AG09309 (cell line): ENCODE measurements at regions not wholly inside any gene's neighbourhood (a gene's known extent, or its start where the extent isn't known, plus 50 kb on each side); places are given as distances from the start of the nearest gene placed in this dataset.

ENCODE experiments used
- DNase-seq: peaks from one replicate; pipeline ENCODE4 v3.0.0-alpha.2; 2010; ENCODE audit warnings: low read depth
- H3K4me3 ChIP-seq: 2 replicates; pipeline ENCODE4 v1.5.1; 2011; ENCODE audit warnings: mild to moderate bottlenecking, low read depth, low read length, moderate library complexity; ENCODE audit not compliant: control insufficient read depth
- TF ChIP-seq, protein P1 (sequence below): IDR thresholded peaks from 2 replicates; pipeline ENCODE4 v1.5.1; 2011; ENCODE audit warnings: mild to moderate bottlenecking, low read depth, low read length, inconsistent platforms; ENCODE audit not compliant: insufficient read depth, control insufficient read depth; ENCODE audit errors: missing control alignments

DNA sequence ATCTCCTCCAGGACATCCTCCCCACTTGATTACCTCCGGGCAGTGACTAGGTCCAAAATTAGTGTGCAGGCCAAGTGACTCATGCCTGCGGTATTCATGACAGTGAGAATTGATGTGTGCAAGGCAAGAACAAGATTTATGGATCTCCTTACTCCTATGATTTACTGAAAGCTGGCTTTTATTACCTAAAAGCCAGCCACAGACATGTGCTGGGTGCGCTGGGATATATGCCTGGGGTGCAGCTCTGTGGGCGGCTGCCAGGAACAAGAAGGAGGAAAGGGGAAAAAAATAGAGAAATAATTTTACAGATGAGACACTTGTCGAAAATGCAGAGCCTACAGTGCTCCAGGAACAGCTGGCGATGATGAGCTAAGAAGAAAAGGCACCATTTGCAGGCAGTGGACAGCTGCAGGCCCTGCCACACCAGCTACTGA is 359.3 kb downstream of the CMPK2 start:
- H3K4me3 ChIP-seq = no peak overlapping the region
- TF ChIP-seq, protein P1, sequence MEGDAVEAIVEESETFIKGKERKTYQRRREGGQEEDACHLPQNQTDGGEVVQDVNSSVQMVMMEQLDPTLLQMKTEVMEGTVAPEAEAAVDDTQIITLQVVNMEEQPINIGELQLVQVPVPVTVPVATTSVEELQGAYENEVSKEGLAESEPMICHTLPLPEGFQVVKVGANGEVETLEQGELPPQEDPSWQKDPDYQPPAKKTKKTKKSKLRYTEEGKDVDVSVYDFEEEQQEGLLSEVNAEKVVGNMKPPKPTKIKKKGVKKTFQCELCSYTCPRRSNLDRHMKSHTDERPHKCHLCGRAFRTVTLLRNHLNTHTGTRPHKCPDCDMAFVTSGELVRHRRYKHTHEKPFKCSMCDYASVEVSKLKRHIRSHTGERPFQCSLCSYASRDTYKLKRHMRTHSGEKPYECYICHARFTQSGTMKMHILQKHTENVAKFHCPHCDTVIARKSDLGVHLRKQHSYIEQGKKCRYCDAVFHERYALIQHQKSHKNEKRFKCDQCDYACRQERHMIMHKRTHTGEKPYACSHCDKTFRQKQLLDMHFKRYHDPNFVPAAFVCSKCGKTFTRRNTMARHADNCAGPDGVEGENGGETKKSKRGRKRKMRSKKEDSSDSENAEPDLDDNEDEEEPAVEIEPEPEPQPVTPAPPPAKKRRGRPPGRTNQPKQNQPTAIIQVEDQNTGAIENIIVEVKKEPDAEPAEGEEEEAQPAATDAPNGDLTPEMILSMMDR = no peak
- DNase-seq = peak; percentile 32

DNA sequence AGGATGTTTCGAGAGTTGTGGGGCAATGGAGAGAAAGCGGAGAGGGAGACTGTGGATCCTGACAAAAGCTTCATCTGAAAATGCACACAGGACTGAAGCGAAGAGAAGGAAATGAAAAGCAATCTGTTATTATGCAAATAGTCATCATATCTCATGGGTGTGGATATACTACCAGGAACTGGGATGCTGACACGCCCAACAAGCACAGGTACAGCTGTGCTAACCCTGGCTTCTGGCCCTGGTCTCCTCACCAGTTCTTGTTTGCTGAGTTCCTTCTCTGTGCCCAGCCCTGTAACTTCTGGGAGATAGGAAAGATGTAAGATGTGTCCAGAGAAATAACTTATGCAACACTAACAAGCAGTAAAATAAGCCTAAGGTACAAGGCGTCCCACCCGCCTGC is 358.8 kb downstream of the CMPK2 start:
- no peak for DNase-seq
- TF ChIP-seq, protein P1 = no peak
- no peak overlapping the region for H3K4me3 ChIP-seq

DNA sequence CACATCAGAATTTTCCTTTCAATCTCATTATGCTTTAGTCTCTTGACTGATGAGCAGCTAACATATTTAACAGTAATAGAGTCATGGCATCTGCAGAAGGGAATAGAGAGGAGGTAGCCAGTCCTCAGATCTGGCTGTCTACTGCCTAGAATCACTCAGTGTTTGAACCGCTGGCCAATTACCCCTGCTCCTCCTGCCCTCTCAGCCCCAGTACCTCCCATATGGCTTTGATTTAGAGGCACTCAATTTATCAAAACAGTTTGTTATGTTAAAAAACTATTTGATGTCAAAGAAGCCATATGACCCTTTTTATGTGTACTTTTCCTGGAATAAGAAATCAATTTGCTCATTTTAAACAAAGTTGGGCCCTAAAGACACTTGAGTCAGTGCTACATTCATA is 355.2 kb downstream of the CMPK2 start:
- TF ChIP-seq, protein P1 = no peak
- H3K4me3 ChIP-seq = no peak overlapping the region
- DNase-seq = no peak

DNA sequence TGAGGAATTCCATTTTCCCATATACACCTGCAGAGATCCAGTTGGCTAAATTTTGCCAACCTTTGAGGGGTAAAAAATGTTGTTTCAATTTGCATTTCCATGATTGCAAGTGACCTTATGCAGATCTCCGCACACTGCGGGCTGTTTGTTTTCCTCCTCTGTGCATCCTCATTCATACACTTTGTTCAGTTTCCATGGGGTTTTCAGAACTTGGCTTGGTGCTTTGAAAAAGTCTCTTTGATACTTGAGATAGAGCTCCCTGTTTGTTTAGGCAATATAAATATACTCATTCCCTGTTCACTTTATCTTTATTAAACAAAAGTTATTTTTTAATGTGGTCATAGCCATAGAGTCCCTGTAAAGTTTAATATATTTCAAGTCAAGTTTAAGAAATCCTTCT is 353.1 kb downstream of the CMPK2 start:
- TF ChIP-seq, protein P1 = no peak
- H3K4me3 ChIP-seq = no peak overlapping the region
- no peak for DNase-seq

DNA sequence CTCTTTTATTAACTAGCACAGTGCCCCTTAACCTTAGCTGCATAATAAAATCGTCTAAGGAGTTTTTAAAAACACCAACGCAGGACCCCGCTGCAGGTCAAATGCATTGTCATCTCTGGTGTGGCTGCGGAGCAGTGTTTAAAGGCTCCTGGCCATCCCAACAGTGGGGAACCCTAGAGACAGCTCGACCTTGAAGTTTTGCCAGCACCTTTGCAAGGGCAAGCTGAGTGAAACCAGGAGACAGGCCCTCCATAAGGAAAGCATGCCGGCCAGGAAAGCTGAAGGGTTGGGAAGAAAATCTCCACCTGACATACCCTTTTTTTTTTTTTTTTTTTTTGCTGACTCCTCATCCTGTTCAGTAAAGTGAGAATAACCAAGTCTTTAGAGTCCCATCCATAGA is 349.0 kb downstream of the CMPK2 start:
- TF ChIP-seq, protein P1 = no peak
- H3K4me3 ChIP-seq = no peak overlapping the region
- no peak for DNase-seq

DNA sequence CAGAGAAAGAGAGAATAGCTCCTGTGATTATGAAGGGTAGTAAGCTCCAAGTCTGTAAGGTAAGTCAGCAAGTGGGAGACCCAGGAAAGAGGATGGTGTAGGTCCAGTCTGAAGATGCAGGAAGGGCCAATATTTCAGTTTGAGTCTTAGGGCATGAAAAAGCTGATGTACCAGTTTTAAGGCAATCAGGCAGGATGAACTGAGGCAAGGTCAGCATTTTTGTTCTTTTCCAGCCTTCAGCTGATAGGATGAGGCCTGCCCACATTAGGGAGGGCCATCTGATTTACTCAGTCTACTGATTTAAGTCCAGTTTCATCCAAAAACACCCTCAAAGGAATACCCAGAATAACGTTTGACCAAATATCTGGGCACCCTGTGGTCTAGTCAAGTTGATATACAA is 347.3 kb downstream of the CMPK2 start:
- no peak for DNase-seq
- TF ChIP-seq, protein P1 = no peak
- H3K4me3 ChIP-seq = no peak overlapping the region

DNA sequence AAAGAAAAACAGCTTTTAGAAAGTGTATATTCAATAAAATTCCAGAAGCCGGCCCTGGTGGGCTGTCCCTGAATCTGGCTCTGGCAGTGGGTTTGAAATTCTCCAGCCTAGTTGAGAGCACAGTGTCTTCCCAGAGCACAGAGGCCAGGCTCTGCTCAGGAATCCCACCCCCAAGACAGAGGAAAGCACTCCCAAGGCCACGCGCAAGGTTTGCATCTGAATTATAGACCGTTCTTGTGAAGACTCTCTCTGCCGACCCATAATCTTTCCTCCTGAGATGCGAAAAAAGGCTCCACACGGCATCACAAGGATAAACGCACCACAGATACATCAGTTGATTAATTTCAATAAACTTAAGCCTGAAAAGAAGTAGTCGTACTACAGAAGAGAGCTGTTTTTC is 342.2 kb downstream of the CMPK2 start:
- no peak for DNase-seq
- TF ChIP-seq, protein P1 = no peak
- H3K4me3 ChIP-seq = no peak overlapping the region
